ENCODE measurements at regions not wholly inside any gene's neighbourhood (a gene's known extent, or its start where the extent isn't known, plus 50 kb on each side); places are given as distances from the start of the nearest gene placed in this dataset.

DNA sequence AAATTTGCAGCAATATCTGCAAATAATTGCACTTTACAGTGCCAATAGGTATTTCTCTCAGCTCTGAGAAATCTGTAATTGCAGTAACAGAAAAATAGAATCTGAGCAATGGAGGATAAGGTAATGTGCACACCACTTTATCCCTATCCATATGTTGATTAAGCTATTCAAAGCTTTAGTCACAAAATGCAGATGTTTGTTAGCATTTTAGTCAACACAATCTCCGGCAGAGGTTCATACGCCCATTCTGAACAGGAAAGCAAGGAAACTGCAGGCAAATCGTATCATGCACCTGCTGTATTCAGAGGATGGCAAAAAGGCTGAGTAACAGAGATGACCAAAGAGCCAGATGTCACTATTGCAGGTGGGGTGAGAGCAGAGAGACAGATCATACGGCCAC is 566.2 kb upstream of the CDH2 start:
- Histone ChIP-seq H2BK12ac (ENCODE audit: insufficient read length, low read depth, low read length) (no peak overlapping the region), H2BK5ac (ENCODE audit: insufficient read length, low read length) (no peak overlapping the region), H4K91ac (ENCODE audit: insufficient read length, low read depth, low read length) (no peak overlapping the region), H3T11ph (ENCODE audit: low read length) (no peak overlapping the region), H2AFZ (ENCODE audit: low read length) (no peak overlapping the region), H4K8ac (replicated peaks; ENCODE audit: insufficient read length, low read depth, low read length) (no peak overlapping the region), H3K79me2 (ENCODE audit: insufficient read depth, low read length) (no peaks in the 10 kb centered on the region), H3K4me1 (ENCODE audit: insufficient read depth, low read length) (no peaks in the 10 kb centered on the region), H3K23me2 (ENCODE audit: insufficient read length, low read depth, low read length, poor library complexity, severe bottlenecking) (no peaks in the 10 kb centered on the region), H3K18ac (ENCODE audit: insufficient read length, low read depth, low read length) (no peak overlapping the region), H2BK120ac (ENCODE audit: low read depth, low read length, poor library complexity, severe bottlenecking) (no peak overlapping the region), H2BK15ac (ENCODE audit: low read depth, low read length) (no peak overlapping the region), H3K27me3 (ENCODE audit: insufficient read depth, low read length) (no peaks in the 10 kb centered on the region), H3K4ac (ENCODE audit: low read depth, low read length) (no peak overlapping the region), H3K9me3 (ENCODE audit: control insufficient read depth, low read depth, low read length) (no peaks in the 10 kb centered on the region), H2AK5ac (ENCODE audit: insufficient read length, low read length) (no peak overlapping the region), H3K79me1 (ENCODE audit: insufficient read depth, low read depth, low read length, poor library complexity, severe bottlenecking) (no peaks in the 10 kb centered on the region), H3K56ac (ENCODE audit: insufficient read length, low read depth, low read length) (no peak overlapping the region), H3K23ac (ENCODE audit: insufficient read length, low read depth, low read length) (no peak overlapping the region), H3K14ac (ENCODE audit: insufficient read depth, low read length) (no peak overlapping the region), H3K4me2 (ENCODE audit: insufficient read depth, insufficient read length, low read length) (no peak overlapping the region), H3K27ac (ENCODE audit: insufficient read length, low read depth, low read length) (no peak overlapping the region), H3K9ac (ENCODE audit: extremely low read depth, insufficient read length, low read length) (no peak overlapping the region), H4K20me1 (ENCODE audit: control insufficient read depth, insufficient read depth, insufficient read length) (no peaks in the 10 kb centered on the region), H2BK20ac (ENCODE audit: low read depth, low read length, poor library complexity, severe bottlenecking) (no peak overlapping the region), H4K5ac (ENCODE audit: insufficient read length, low read depth, low read length) (no peak overlapping the region)
- no peak overlapping the region for H3K4me3 Mint-ChIP-seq
- TF ChIP-seq CTCF (conservative IDR thresholded peaks at IDR 0.05), result no peak
- peaks cover 6 to 10% of the 10 kb centered on the region in 2 experiments for H3K4me1 Mint-ChIP-seq
- no peaks in the 10 kb centered on the region for H3K9me3 Mint-ChIP-seq
- no peaks in the 10 kb centered on the region for H3K36me3 Mint-ChIP-seq (ENCODE audit: insufficient read depth in 1 of 3, low read depth in 3 of 3)
- H3K27me3 Mint-ChIP-seq (ENCODE audit: low read depth), result no peaks in the 10 kb centered on the region
- WGBS (ENCODE audit: extremely low coverage, insufficient read length, low lambda C conversion rate), result no CpG with 5 or more reads among the region's 4 CpGs
- no peak overlapping the region for H3K27ac Mint-ChIP-seq
- no peak for DNase-seq
